ENCODE measurements at regions not wholly inside any gene's neighbourhood (a gene's known extent, or its start where the extent isn't known, plus 50 kb on each side); places are given as distances from the start of the nearest gene placed in this dataset.
"Not testable (repeated sequence)": the region's sequence is repeated elsewhere in the genome, so short reads cannot be mapped to it uniquely, and the experiment has no call there.

DNA sequence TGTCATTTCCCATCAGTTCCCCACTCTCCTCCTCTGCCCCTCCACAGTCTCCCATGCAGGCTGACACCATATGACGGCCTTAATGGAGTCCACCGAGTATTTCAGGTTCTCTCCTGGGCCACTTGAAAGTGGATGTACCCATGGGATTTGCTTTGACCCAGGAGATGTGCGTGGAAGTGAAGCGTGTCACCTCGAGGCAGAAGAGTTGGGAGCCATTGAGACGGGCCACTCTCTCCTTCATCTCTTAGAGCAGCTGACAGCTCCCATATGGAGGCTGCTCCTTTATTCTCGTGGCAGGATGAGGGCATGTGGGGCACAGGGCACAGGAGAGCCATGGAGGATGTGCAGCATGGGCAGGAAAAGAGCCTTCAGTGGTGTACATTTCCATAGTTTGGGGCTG, 144.7 kb upstream of the CRYM start:
- not testable (repeated sequence) for DNase-seq (ENCODE audit: low spot score)

DNA sequence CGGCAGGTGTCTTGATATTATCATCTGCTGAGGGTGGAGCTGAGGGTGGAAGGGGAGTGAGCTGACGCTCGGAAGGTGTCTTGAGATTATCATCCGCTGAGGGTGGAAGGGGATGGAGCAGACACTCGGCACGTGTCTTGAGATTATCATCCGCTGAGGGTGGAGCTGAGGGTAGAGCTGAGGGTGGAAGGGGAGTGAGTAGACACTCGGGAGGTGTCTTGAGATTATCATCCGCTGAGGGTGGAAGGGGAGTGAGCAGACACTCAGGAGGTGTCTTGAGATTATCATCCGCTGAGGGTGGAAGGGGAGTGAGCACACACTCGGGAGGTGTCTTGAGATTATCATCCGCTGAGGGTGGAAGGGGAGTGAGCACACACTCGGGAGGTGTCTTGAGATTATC, 126.6 kb upstream of the CRYM start:
- DNase-seq (ENCODE audit: low spot score): not testable (repeated sequence)

DNA sequence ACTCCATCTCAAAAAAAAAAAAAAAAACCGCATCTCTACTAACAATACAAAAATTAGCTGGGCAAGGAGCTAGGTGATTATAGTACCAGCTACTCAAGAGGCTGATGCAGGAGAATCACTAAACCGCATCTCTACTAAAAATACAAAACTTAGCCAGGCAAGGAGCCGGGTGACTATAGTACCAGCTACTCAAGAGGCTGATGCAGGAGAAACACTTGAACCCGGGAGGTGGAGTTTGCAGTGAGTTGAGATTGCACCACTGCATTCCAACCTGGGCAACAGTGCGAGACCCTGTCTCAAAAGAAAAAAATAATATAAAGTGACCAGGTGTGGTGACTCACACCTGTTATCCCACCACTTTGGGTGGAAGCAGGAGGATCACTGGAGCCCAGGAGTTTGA, 119.8 kb upstream of the CRYM start:
- DNase-seq (ENCODE audit: low spot score): not testable (repeated sequence)

DNA sequence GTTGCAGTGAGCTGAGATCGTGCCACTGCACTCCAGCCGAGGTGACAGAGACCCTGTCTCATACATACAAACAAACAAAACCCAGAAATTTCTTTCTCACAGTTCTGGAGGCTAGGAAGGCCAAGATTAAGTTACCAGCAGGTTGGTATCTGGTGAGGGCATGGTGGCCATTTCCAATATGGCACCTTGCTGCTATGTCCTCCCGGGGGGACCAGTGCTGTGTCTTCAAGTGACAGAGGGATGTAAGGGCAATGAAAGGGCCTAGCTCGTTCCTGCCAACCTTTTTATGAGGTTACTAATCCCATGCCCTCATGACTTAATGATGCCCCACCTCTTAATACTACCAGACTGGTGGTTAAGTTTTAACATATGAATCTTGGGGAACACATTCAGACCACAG, 118.5 kb upstream of the CRYM start:
- DNase-seq (ENCODE audit: low spot score): not testable (repeated sequence)

DNA sequence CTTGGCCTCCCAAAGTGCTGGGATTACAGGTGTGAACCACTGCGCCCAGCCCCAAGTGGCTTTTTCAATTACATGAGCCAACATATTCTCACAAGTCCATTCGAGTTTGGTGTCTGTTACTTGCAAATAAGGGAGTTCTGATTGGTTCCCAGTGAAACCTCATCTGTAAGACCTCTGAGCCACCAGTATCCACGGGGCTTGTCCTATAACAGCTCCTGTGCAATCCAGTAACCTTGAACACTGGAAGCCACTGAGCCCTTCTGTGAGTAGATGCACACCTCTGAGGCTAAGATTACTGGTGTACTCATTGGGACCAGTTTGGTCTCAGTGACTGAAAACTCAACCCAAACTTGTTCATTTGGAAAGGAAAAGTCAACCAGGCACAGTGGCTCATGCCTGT, 112.5 kb upstream of the CRYM start:
- not testable (repeated sequence) for DNase-seq (ENCODE audit: low spot score)

DNA sequence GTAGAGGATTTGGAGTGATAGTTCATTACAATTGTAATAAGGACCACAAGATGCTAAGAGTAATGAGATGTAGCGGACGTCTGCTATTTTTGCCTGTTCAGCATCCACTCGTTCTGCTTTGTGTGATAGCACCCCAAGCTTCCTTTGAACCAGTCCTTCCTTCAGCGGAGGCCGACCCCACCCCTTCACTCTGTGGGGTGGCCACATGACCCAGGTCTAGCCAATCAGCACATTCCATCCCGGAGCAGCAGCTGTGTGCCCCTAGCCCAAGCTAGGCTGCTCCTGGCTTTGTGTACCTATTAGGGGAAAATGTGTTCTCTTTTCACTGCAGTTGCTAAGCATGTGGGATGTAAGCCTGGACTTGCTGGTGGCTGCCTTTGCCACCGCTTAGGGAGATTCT, 111.8 kb upstream of the CRYM start:
- not testable (repeated sequence) for DNase-seq (ENCODE audit: low spot score)

DNA sequence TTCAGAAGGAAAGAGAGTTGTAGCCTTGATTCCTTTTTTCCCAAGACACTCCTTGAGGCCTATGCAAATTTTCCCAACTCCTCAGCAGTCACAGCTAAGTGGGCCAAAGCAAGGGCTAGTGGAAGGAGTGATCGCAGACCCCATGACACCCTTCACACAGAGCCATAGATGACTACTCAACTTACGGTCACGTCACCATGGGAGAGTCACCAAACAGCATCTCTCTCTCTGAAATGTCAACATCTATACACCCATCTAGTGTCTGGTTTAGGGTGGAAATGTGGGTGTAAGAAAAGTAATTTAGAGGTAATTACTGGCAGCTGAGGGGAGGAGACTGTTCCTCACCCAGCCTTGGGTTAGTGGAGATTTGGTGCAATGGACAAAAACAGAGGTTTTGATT, 109.7 kb upstream of the CRYM start:
- DNase-seq (ENCODE audit: low spot score): not testable (repeated sequence)

DNA sequence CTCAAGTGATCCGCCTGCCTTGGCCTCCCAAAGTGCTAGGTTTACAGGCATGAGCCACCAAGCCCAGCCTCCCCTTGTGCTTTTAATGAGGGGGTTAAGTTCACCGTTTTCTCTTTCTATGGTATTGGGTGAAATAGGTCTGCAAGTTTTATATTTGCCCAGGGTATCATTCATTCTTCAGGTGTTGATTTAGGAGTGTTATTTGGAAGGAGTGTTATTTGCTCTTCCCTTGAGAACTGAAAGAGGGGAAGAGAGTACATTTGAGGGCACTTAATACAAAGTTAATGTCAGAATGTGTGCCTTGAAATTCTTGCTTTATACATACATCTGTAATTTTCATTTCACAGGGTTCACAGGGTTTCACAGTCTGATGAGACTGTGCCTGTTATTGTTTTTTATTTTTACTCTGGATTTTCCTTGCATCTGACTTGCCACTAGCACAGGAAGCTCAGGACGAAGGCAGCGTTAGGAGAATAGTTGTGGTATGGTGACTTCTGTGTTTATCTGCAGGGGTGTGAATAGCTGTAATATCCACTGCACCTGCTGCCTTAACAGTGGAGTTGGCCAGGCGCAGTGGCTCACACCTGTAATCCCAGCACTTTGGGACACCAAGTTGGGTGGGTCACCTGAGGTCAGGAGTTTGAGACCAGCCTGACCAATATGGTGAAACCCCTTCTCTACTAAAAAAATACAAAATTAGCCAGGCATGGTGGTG, 108.3 kb upstream of the CRYM start:
- not testable (repeated sequence) for DNase-seq (ENCODE audit: low spot score)

DNA sequence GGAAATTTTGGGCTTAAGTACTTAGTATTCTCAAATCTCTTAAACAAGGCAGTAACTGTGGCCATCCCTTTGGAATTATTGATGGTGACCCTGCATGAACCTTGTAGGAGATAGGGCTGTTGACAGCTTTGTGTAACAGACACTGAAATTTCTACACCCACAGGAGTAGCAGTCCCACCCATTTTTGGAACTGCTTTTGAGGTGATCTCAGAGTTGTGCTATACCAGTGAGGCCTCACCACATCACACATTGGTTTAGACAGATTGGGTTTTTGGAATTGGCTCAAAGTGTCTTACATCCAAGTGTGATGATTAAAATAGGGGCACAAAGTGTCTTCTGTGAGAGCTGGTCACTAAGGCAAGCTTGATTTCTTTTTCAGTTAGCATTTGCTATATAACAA, 105.6 kb upstream of the CRYM start:
- DNase-seq (ENCODE audit: low spot score): not testable (repeated sequence)

DNA sequence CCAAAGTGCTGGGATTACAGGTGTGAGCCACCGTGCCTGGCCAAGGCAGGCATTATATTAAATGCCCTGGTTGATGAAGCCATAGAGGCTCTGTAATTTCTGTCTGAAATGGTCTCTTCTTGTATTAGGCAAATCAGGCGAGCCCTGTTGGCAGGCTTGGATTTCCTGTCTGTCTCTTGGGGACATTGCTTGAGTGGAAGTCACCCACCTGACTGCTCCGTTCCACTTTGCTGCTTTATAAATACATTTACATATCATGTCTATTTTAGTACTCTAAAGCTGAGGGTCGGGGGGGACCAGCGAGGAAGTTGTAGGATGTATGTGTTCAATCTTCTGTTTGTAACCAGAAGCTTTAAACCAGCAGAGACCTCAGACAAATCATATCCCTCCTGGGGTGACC, 101.6 kb upstream of the CRYM start:
- DNase-seq (ENCODE audit: low spot score): not testable (repeated sequence)

DNA sequence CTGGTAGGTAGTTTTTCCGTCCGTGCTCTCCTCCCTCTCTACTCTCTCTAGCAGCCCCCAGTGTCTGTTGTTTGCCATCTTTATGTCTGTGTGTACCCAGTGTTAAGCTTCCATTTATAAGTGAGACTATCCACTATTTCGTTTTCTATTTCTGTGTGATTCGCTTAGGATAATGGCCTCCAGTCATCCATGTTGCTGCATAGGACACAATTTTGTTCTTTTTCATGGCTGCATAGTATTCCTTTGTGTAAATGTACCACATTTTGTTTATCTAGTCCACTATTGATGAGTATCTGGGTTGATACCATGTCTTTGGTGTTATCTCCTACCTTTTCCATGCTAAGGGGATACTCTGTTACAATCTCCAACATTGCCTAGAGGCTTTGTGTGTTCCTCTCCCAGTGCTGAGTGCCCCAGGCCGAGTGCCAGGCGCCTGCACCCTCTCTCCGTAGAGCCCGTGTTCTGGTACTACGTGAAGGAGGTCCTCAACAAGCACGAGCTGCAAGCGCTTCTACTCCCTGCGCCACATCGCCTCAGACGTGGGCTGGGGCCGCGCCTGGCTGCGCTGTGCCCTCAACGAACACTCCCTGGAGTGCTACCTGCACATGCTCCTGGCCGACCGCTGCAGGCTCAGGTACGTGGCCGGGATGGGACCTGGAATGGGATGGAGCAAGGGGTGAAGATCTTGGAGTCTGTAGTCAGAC, 98.3 kb upstream of the CRYM start:
- DNase-seq (ENCODE audit: low spot score): not testable (repeated sequence)

DNA sequence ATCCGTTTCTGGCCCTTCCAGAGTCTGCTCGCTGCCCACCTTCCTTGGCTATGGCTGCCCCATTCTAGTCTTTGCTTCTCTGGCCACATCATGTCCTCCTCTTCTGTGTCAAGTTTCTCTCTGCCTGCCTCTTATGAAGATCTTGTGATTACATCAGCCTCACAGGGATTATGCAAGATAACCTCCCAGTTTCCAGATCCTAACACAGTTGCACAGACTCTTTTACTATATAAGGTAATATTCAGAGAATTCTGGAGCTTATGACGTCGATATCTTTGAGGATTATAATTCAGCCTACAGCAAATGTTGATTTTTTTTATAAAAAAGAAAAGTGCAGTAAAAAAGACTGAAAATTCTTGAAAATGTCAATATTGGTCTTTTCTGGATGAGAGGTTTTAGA, 97.2 kb upstream of the CRYM start:
- DNase-seq (ENCODE audit: low spot score): not testable (repeated sequence)

DNA sequence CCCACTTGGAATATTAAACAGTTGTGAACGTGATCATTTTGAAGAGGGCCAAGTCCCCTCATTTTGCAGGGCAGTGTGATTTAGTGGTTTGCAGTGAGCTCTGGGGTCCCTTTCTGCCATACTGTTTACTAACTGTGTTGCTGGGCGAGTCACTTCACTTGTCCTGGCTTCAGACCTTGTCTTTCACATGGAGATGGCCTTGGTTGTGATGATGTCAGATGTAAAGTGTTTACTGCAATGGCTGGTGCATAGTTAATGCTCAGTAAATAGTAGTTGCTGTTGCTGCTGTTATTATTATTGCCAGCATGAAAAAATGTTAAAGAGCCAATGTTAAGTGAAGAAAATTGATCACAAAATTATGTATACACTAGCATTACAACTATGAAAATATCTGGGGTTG, 95.4 kb upstream of the CRYM start:
- not testable (repeated sequence) for DNase-seq (ENCODE audit: low spot score)

DNA sequence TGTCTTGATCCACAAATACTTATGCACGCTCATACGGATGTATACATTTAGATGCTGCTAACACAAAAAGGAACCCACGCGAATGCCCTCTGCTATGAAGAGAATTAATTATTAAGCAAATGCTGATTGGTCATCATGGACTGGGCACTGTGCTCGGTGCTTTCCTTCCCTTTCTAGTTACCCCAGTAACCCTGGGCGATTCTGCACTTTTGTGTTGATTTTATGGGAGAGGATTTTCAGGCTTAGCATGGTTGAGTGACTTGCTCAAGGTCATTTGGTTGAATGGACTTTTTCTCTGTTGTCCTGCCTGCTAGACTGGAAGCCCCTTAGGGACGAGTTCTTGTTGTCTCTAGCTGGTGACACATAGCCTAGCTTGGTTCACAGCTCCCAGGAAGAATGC, 94.8 kb upstream of the CRYM start:
- DNase-seq (ENCODE audit: low spot score): not testable (repeated sequence)

DNA sequence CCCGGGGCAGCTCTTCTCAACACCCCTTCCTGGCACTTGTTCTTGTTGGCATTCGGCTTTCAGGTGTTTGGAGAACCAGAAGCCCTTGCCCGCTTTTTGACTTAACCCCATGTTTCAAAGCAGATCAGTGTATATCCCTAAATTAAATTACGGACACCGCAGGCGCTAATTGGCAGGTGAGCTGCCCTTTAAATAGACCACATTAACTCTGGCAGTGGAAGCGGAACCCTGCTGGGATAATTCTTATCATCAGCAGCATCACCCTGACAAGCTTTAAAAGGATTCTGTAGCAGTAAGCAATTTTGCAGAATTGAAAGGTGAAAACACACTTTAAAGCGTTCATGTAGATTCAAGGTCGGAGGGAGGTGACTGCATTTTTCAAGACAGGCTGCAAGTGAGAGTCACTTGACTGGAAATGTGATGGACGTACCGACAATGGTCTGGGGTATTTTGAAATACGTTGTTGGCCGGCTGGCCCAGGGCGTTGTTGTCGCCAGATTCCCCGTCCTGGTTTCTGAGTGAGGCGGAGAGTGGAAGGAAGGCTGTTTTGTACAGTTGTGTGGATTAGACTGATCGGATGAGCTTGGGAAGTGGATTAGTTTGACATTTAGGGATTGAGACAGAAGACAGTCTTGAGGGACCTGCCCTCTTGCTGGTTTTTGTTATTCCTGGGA, 94.2 kb upstream of the CRYM start:
- not testable (repeated sequence) for DNase-seq (ENCODE audit: low spot score)

DNA sequence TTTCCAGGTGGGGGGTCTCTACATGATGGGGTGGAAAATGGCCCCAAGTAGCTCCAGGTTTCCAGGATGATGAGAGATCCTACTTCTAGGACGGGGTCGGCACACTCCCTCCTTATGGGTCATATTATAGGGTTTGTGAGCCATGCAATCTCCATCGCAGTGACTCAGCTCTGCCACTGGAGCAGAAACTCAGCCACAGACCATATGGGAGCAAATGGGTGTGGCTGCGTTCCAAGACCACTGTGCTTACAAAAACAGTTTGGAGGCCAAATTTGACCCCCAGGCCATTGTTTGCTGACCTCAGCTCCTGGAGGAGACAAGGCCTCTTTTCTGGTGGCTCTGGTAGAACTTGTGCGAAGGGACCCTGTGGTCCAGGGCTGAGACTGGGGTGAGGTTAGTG, 92.7 kb upstream of the CRYM start:
- peak; percentile 14 for DNase-seq (ENCODE audit: low spot score)

DNA sequence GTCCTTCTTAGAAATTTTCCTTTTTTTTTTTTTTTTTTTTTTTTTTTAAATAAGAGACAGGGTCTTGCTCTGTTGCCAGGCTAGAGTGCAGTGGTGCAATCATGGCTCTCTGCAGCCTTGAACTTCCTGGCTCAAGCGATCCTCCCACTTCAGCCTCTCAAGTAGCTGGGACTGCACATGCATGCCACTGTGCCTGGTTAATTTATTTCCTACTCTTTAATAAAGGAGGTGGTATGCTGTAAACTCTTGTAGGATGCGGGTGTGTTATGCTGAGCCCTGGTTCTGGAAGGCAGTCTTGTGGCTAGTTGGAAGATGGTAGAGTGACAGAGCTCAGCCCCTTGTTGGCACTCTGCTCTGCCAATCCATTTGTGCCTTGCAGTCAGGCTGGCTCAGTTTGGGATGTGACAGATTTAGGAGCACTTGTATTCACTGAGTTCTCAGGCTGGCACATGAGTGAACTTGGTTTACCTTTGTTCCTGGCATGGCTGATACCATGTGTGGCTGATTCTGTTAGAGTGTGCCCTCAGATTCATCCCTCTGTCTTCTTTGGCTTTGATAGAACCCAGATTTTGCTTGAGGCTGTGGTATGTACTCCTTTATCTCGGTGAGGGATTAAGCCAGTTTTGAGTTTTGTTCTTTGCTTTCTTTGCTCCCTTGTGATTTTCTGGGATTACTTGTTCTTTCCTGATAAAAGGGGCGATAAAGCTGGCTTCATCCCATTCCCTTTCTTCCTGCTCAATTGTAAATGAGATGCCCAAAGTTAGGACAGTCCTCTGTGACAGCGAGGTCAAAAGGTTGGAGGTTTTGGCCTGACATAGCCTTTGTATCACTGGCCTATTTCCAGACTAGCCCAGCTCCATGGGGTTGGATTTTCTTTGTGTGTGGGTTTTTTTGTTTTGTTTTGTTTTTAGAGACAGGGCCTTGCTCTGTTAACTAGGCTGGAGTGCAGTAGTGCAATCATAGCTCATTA, 91.2 kb upstream of the CRYM start:
- DNase-seq (ENCODE audit: low spot score): not testable (repeated sequence)

DNA sequence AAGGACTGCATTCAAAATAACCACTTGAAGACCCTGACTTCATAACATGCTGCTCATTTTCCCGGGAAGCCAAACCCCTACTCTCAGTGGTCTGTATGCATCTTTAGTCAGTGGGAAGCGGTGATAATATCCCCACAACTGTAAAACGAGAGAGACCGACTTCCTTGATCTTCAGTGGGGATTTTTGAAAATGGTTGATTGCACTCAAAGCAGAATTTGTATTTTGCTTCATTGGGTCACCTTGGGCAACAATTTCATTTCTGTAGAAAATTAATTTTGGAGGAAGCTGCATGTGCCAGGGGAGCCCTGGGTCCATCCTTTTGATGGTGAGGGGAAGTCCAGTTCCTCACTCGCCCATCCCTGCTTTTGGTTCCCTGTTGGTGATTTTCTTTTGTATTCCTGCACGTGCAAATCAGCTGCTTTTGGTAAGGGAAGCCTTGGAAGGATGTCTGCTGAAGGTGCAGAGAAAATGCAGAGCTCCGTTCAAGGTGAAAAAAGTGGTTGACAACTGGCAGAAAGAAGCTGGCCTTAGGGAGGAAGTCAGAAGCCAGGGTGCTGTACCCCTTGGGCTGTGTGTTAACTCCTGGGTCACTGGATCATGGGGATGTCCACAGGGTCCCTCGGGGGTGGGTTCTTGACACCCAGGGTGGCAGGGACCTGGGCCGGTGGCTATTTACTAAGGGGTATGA, 89.8 kb upstream of the CRYM start:
- not testable (repeated sequence) for DNase-seq (ENCODE audit: low spot score)

DNA sequence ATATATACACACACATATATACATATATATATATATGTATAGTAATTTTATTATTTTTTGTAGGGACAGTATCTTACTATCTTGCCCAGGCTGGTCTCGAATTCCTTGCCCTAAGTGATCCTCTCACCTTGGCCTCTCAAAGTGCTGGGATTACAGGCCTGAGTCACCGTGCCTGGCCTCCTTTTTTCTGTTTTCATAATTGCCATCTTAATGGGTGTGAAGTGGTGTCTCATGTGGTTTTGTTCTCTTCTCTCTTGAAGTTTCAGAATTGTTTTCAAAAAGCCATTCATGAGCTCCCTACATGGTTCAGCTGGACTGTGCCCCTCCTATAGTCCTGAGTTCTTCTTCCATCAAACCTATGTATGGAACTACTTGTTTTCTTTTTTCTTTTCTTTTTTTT, 88.9 kb upstream of the CRYM start:
- not testable (repeated sequence) for DNase-seq (ENCODE audit: low spot score)

DNA sequence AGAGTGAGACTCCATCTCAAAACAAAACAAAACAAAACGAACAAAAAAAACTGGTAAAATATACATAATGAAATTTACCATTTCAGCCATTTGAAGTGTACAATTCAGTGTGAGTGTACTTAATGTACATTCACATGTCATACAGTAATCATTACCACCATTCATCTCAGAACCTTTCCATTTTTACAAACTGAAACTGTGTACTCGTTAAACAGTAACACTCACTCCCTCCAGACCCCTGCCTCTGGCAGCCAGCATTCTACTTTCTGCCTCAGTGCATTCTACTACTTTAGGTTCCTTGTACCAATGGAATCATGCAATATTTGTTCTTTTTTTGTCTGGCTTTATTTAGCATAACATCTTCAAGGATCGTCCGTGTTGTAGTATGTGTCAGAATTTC, 87.5 kb upstream of the CRYM start:
- DNase-seq (ENCODE audit: low spot score): not testable (repeated sequence)

Data from A172 (cell line).